ENCODE measurements at regions not wholly inside any gene's neighbourhood (a gene's known extent, or its start where the extent isn't known, plus 50 kb on each side); places are given as distances from the start of the nearest gene placed in this dataset.
A peak's percentile ranks its signal among the peaks of the same experiment; 100 is the strongest.
"Not testable (repeated sequence)": the region's sequence is repeated elsewhere in the genome, so short reads cannot be mapped to it uniquely, and the experiment has no call there.

GRCh38 chr2:189231719-189232323, 52.3 kb upstream of the COL5A2 start:
- H3K4me3 ChIP-seq (replicated peaks; ENCODE audit: low read depth, low read length) = no peak overlapping the region
- no peak for TF ChIP-seq CTCF (IDR thresholded peaks at IDR 0.05; ENCODE audit: low read length, missing control alignments)
- DNase-seq (ENCODE audit: low read depth) = no peak

GRCh38 chr2:189232759-189233406, 53.3 kb upstream of the COL5A2 start:
- no peak overlapping the region for H3K4me3 ChIP-seq (replicated peaks; ENCODE audit: low read depth, low read length)
- DNase-seq (ENCODE audit: low read depth) = no peak
- no peak for TF ChIP-seq CTCF (IDR thresholded peaks at IDR 0.05; ENCODE audit: low read length, missing control alignments)

- peak; percentile 69 for DNase-seq (ENCODE audit: low read depth)
- no peak for TF ChIP-seq CTCF (IDR thresholded peaks at IDR 0.05; ENCODE audit: low read length, missing control alignments)
- H3K4me3 ChIP-seq (replicated peaks; ENCODE audit: low read depth, low read length) = no peak overlapping the region
Observed at GRCh38 chr2:189233527-189233926, 54.0 kb upstream of the COL5A2 start.

GRCh38 chr2:189234991-189235390, 55.4 kb upstream of the COL5A2 start:
- DNase-seq (ENCODE audit: low read depth) = no peak
- no peak overlapping the region for H3K4me3 ChIP-seq (replicated peaks; ENCODE audit: low read depth, low read length)
- no peak for TF ChIP-seq CTCF (IDR thresholded peaks at IDR 0.05; ENCODE audit: low read length, missing control alignments)

- no peak for DNase-seq (ENCODE audit: low read depth)
- H3K4me3 ChIP-seq (replicated peaks; ENCODE audit: low read depth, low read length) = no peak overlapping the region
- no peak for TF ChIP-seq CTCF (IDR thresholded peaks at IDR 0.05; ENCODE audit: low read length, missing control alignments)
Observed at GRCh38 chr2:189236066-189236465, 56.5 kb upstream of the COL5A2 start.

- H3K4me3 ChIP-seq (replicated peaks; ENCODE audit: low read depth, low read length) = no peak overlapping the region
- DNase-seq (ENCODE audit: low read depth) = no peak
- no peak for TF ChIP-seq CTCF (IDR thresholded peaks at IDR 0.05; ENCODE audit: low read length, missing control alignments)
Observed at GRCh38 chr2:189238903-189239302, 59.3 kb upstream of the COL5A2 start.

GRCh38 chr2:189243843-189244242, 64.3 kb upstream of the COL5A2 start:
- H3K4me3 ChIP-seq (replicated peaks; ENCODE audit: low read depth, low read length); DNase-seq (ENCODE audit: low read depth): not testable (repeated sequence)

Data from fibroblast of pulmonary artery (primary cell).